ENCODE measurements at regions not wholly inside any gene's neighbourhood (a gene's known extent, or its start where the extent isn't known, plus 50 kb on each side); places are given as distances from the start of the nearest gene placed in this dataset.

DNA sequence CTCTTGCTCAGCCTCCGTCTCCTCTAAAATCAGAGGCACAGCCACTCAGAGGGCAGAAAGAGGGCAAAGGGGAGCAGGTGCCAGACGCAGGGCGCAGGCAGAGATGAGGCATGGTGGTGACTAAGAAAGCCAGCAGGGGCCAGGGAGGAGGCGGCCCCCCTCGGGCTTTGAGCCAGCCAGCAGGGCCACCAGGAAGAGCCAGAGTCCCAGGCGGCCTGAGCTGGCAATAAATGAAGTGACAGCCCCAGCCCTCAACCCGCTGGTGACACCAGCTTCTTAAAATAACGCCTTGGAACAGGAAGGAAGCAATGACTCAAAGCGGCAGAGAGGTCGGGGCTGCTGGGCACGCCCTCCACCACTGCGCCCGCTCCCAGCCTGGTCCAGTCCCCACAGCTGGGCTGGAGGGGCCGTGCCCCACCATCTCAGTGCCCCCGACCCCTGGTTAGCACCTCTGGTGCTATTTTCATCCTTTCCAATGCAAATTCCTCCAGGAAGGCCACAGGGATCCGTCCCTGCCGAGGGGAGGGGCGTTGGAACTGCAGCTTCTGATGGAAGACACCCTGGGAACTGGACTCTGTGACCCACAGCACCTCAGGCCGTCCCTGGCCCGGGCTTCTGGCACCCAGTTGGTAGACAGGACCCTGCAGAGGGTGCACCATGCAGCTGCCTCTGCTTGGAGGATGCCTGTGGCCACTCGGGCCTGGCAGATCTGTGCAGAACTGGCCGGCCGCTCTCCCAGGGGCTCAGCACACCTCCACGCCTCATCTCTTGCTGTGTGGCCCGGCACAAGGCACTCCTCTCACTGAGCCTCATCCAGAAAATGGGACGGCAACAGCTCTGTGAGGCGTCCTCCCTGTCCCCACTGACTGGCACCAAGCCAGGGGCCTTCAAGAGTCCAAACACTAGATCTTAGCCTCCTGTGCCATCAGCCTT lies 113.7 kb downstream of the NCOR2 start:
- no peaks in the 10 kb centered on the region for H3K9me3 ChIP-seq (ENCODE audit: control insufficient read depth in 4 of 4, insufficient read depth in 3 of 4, low read length in 3 of 4)
- 22 to 36% methylated on average over 26 to 27 of the region's 27 CpGs for WGBS, 2 donors
- H3K27me3 ChIP-seq (ENCODE audit: control insufficient read depth in 3 of 3, insufficient read depth in 3 of 3, low read length in 2 of 3), result no peaks in the 10 kb centered on the region
- peaks cover 0 to 20% (median 11%) of the 10 kb centered on the region in 4 donors for H3K36me3 ChIP-seq (ENCODE audit: control insufficient read depth in 4 of 4, insufficient read depth in 4 of 4, low read length in 4 of 4)
- DNase-seq (peak; percentile 75 to 85 (median 80)), ATAC-seq (ENCODE audit: insufficient read depth, low FRiP score) (peak; percentile 75)
- H3K4me3 ChIP-seq, result no peak overlapping the region
- TF ChIP-seq, protein P1, sequence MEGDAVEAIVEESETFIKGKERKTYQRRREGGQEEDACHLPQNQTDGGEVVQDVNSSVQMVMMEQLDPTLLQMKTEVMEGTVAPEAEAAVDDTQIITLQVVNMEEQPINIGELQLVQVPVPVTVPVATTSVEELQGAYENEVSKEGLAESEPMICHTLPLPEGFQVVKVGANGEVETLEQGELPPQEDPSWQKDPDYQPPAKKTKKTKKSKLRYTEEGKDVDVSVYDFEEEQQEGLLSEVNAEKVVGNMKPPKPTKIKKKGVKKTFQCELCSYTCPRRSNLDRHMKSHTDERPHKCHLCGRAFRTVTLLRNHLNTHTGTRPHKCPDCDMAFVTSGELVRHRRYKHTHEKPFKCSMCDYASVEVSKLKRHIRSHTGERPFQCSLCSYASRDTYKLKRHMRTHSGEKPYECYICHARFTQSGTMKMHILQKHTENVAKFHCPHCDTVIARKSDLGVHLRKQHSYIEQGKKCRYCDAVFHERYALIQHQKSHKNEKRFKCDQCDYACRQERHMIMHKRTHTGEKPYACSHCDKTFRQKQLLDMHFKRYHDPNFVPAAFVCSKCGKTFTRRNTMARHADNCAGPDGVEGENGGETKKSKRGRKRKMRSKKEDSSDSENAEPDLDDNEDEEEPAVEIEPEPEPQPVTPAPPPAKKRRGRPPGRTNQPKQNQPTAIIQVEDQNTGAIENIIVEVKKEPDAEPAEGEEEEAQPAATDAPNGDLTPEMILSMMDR (IDR thresholded peaks at IDR 0.05; ENCODE audit: control extremely low read depth, extremely low read depth), result no peak
- H3K4me1 ChIP-seq (ENCODE audit: control insufficient read depth in 5 of 5, insufficient read depth in 5 of 5, low read length in 5 of 5), result peaks cover 0 to 34% (median 16%) of the 10 kb centered on the region in 5 donors
- H3K27ac ChIP-seq (ENCODE audit: low read depth in 1 of 2, low read length in 1 of 2), result peak overlapping the region; percentile 85 to 89
- no peak overlapping the region for H3K9ac ChIP-seq (ENCODE audit: insufficient read depth in 1 of 2, low read length in 2 of 2)

DNA sequence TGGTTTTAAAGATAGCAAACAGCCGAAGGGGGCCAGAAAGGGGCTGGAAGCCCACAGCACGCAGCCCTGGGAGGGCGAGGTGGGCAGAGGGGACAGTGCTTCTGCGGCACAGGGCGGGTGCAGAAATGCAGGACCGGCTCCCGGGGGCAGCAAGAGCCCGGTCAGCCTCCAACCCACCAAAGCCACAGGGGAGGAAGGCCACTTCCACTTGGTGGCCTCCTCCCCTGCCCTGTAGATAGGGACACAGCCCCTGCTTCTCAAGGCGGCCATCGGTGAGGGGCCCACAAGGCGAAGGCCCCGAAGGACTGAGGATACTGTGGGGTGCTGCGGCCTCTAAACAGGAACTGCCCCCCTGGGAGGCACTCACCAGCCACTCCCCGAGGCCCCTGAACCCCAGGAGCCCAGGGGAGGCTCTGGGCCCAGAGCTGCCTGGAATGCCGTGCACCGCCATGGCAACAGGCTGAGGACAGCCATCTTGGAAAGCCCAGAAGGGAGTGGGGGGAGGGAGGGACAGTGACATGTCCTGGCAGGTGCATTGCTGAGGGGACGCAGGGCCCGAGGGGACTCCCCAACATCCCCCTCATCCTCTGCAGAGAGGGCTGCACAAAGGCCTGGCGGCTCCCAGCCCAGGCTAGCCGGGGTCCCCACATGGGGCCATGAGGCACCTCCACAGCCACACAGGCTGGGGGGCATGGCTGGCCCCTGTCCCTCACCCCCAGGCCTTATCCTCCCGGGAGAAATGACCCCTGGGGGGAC lies 114.7 kb downstream of the NCOR2 start:
- ATAC-seq (ENCODE audit: insufficient read depth, low FRiP score) (no peak), DNase-seq (no peak)
- H3K36me3 ChIP-seq (ENCODE audit: control insufficient read depth in 4 of 4, insufficient read depth in 4 of 4, low read length in 4 of 4), result peaks cover 0 to 27% (median 13%) of the 10 kb centered on the region in 4 donors
- H3K27ac ChIP-seq (ENCODE audit: low read depth in 1 of 2, low read length in 1 of 2), result peak overlapping the region; percentile 81 to 85
- TF ChIP-seq, protein P1 (IDR thresholded peaks at IDR 0.05; ENCODE audit: control extremely low read depth, extremely low read depth), result no peak
- no peak overlapping the region for H3K9ac ChIP-seq (ENCODE audit: insufficient read depth in 1 of 2, low read length in 2 of 2)
- H3K4me1 ChIP-seq (ENCODE audit: control insufficient read depth in 5 of 5, insufficient read depth in 5 of 5, low read length in 5 of 5), result peaks cover 0 to 29% (median 14%) of the 10 kb centered on the region in 5 donors
- H3K9me3 ChIP-seq (ENCODE audit: control insufficient read depth in 4 of 4, insufficient read depth in 3 of 4, low read length in 3 of 4), result no peaks in the 10 kb centered on the region
- WGBS, 2 donors, result 77 to 79% methylated on average over 20 to 21 of the region's 21 CpGs
- H3K4me3 ChIP-seq, result no peak overlapping the region
- no peaks in the 10 kb centered on the region for H3K27me3 ChIP-seq (ENCODE audit: control insufficient read depth in 3 of 3, insufficient read depth in 3 of 3, low read length in 2 of 3)

DNA sequence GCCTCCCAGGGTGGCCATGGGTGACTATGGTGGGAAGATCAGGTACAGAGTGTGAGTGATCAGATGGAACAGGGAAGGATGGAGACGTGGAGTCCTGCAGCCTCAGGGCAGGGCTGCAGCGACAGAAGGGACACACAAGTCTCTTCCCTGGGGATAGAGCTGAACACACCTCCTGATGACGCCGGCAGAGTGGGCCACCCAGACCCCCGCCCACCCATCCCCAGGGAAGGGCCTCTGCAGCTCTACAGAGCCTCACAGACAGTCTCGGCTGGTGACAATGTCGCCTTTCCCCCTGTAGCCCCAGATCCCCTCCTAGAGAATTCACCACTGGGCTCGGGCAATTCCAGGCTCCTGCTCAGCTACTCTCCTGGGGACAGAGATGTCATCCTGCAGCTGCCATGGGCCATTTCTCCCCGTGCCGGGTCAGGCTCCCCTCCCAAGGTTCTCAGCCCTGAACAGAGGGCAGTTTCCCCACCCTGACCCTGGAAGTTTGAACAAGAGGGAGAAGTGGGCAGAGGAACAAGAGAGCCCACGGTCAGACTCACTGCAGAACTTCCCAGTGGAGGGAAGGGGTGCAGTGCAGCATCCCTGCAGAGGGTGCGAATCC lies 115.7 kb downstream of the NCOR2 start:
- ATAC-seq (ENCODE audit: insufficient read depth, low FRiP score), result no peak
- TF ChIP-seq, protein P1 (IDR thresholded peaks at IDR 0.05; ENCODE audit: control extremely low read depth, extremely low read depth), result no peak
- H3K36me3 ChIP-seq (ENCODE audit: control insufficient read depth in 4 of 4, insufficient read depth in 4 of 4, low read length in 4 of 4), result peaks cover 0 to 30% (median 13%) of the 10 kb centered on the region in 4 donors
- H3K27me3 ChIP-seq (ENCODE audit: control insufficient read depth in 3 of 3, insufficient read depth in 3 of 3, low read length in 2 of 3), result no peaks in the 10 kb centered on the region
- peaks cover 0 to 28% (median 13%) of the 10 kb centered on the region in 5 donors for H3K4me1 ChIP-seq (ENCODE audit: control insufficient read depth in 5 of 5, insufficient read depth in 5 of 5, low read length in 5 of 5)
- no peak overlapping the region for H3K27ac ChIP-seq (ENCODE audit: low read depth in 1 of 2, low read length in 1 of 2)
- 79 to 88% methylated on average over 11 to 12 of the region's 12 CpGs for WGBS, 2 donors
- no peak for DNase-seq
- H3K4me3 ChIP-seq, result no peak overlapping the region
- no peaks in the 10 kb centered on the region for H3K9me3 ChIP-seq (ENCODE audit: control insufficient read depth in 4 of 4, insufficient read depth in 3 of 4, low read length in 3 of 4)
- no peak overlapping the region for H3K9ac ChIP-seq (ENCODE audit: insufficient read depth in 1 of 2, low read length in 2 of 2)
